Kidney (tissue), 13 donors: ENCODE measurements at regions not wholly inside any gene's neighbourhood (a gene's known extent, or its start where the extent isn't known, plus 50 kb on each side); places are given as distances from the start of the nearest gene placed in this dataset.
A peak's percentile ranks its signal among the peaks of the same experiment; 100 is the strongest.

Experiments used
- DNase-seq, 5 donors: peaks; one replicate each; pipeline ENCODE4 v3.0.0-alpha.2; 2013 to 2020
- FAIRE-seq: peaks from 2 replicates; lab custom pipeline; 2012; peaks lifted over from hg19 to GRCh38; lab: Jason Lieb, UNC
- H3K27ac ChIP-seq, 2 donors: one replicate each; pipeline ENCODE4 v1.7.0; 2013; ENCODE audit warnings: low read depth in 2 of 2, low read length in 2 of 2, inconsistent platforms in 1 of 2
- H3K27me3 ChIP-seq: one replicate; pipeline ENCODE4 v1.7.1; 2013; ENCODE audit warnings: low read length, inconsistent platforms; ENCODE audit not compliant: control insufficient read depth, insufficient read depth
- H3K36me3 ChIP-seq, 3 donors: one replicate each; pipeline versions ENCODE4 v1.7.0 to v1.7.1; 2013; ENCODE audit warnings: low read length in 3 of 3, control low read depth in 1 of 3, inconsistent platforms in 1 of 3; ENCODE audit not compliant: insufficient read depth in 3 of 3, control insufficient read depth in 2 of 3
- H3K4me1 ChIP-seq, 3 donors: one replicate each; pipeline versions ENCODE4 v1.7.0 to v1.7.1; 2013; ENCODE audit warnings: low read length in 3 of 3, inconsistent platforms in 1 of 3, low read depth in 1 of 3; ENCODE audit not compliant: control insufficient read depth in 2 of 3, insufficient read depth in 2 of 3
- H3K4me3 ChIP-seq, 3 donors: one replicate each; pipeline versions ENCODE4 v1.7.0 to v1.8.1; 2013; ENCODE audit warnings: low read length in 3 of 3, control low read depth in 1 of 3, inconsistent platforms in 1 of 3
- H3K9ac ChIP-seq, 3 donors: one replicate each; pipeline versions ENCODE4 v1.7.0 to v1.7.1; 2013; ENCODE audit warnings: low read length in 3 of 3, control low read depth in 1 of 3, inconsistent platforms in 1 of 3
- H3K9me3 ChIP-seq, 3 donors: one replicate each; pipeline versions ENCODE4 v1.7.0 to v1.7.1; 2013; ENCODE audit warnings: low read length in 3 of 3, control low read depth in 1 of 3, inconsistent platforms in 1 of 3; ENCODE audit not compliant: control insufficient read depth in 2 of 3, insufficient read depth in 1 of 3
- intact Hi-C: fragments of 100-400 bp; cut with DNase I; formaldehyde crosslinking; loops from one replicate; pipeline ENCODE4 v1.11.1; 2022
- TF ChIP-seq, protein P1 (sequence below): IDR thresholded peaks from 3 replicates; pipeline ENCODE4 v1.5.1; 2012; ENCODE audit warnings: mild to moderate bottlenecking, moderate library complexity, borderline replicate concordance; ENCODE audit not compliant: insufficient read depth; ENCODE audit errors: extremely low read depth
- donor health status: control.
- donor health status: control.
- donor health status: control.
- donor health status: control.
- donor health status: control.
- donor health status: DM: yes; HTN: yes; CAD: no.
- donor health status: Normal renal cell carcinoma (clear cell type).

- TF ChIP-seq, protein P1, sequence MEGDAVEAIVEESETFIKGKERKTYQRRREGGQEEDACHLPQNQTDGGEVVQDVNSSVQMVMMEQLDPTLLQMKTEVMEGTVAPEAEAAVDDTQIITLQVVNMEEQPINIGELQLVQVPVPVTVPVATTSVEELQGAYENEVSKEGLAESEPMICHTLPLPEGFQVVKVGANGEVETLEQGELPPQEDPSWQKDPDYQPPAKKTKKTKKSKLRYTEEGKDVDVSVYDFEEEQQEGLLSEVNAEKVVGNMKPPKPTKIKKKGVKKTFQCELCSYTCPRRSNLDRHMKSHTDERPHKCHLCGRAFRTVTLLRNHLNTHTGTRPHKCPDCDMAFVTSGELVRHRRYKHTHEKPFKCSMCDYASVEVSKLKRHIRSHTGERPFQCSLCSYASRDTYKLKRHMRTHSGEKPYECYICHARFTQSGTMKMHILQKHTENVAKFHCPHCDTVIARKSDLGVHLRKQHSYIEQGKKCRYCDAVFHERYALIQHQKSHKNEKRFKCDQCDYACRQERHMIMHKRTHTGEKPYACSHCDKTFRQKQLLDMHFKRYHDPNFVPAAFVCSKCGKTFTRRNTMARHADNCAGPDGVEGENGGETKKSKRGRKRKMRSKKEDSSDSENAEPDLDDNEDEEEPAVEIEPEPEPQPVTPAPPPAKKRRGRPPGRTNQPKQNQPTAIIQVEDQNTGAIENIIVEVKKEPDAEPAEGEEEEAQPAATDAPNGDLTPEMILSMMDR, result no peak
- Histone ChIP-seq H3K9me3 (no peaks in the 10 kb centered on the region), H3K36me3 (no peaks in the 10 kb centered on the region), H3K27me3 (no peaks in the 10 kb centered on the region), H3K4me1 (no peaks in the 10 kb centered on the region), H3K27ac (no peak overlapping the region), H3K4me3 (no peak overlapping the region), H3K9ac (no peak overlapping the region)
- DNase-seq (peak in 3 of 5 donors; percentile 41 to 74 (median 61)), FAIRE-seq (no peak)
- intact Hi-C loops, result no loop called here
These were observed 154.4 kb upstream of the PIRT start for GRCh38 chr17:10992106-10992880.

- FAIRE-seq (no peak), DNase-seq (no peak)
- TF ChIP-seq, protein P1, result no peak
- no peaks in the 10 kb centered on the region for H3K4me1 ChIP-seq
- H3K27me3 ChIP-seq, result no peaks in the 10 kb centered on the region
- no peak overlapping the region for H3K4me3 ChIP-seq
- peaks cover 0 to 5% (median 0%) of the 10 kb centered on the region in 3 donors for H3K9me3 ChIP-seq
- intact Hi-C loops, result no loop called here
- no peaks in the 10 kb centered on the region for H3K36me3 ChIP-seq
- no peak overlapping the region for H3K27ac ChIP-seq
- H3K9ac ChIP-seq, result no peak overlapping the region
These were observed 149.9 kb upstream of the PIRT start for GRCh38 chr17:10987786-10988185.

- Histone ChIP-seq H3K9ac (no peak overlapping the region), H3K27me3 (no peaks in the 10 kb centered on the region), H3K4me3 (no peak overlapping the region), H3K27ac (no peak overlapping the region), H3K36me3 (no peaks in the 10 kb centered on the region), H3K9me3 (peaks cover 0 to 5% (median 0%) of the 10 kb centered on the region in 3 donors), H3K4me1 (no peaks in the 10 kb centered on the region)
- no peak for FAIRE-seq
- intact Hi-C loops, result no loop called here
- no peak for DNase-seq
- TF ChIP-seq, protein P1, result no peak
These were observed 146.3 kb upstream of the PIRT start for GRCh38 chr17:10984220-10984619.
